Fibroblast of villous mesenchyme (primary cell): ENCODE measurements at regions not wholly inside any gene's neighbourhood (a gene's known extent, or its start where the extent isn't known, plus 50 kb on each side); places are given as distances from the start of the nearest gene placed in this dataset. TPM values are rescaled to one million over a fixed set of nuclear protein-coding genes. Genes with fewer than 3 reads are reported as not detected.
"Not testable (repeated sequence)": the region's sequence is repeated elsewhere in the genome, so short reads cannot be mapped to it uniquely, and the experiment has no call there.

Source experiments
- DNase-seq: peaks from one replicate; pipeline ENCODE4 v3.0.0-alpha.2; 2010; ENCODE audit warnings: low read depth
- H3K4me3 ChIP-seq: 2 replicates; pipeline ENCODE4 v1.5.1; 2011; ENCODE audit warnings: low read depth, mild to moderate bottlenecking, low read length
- small RNA-seq: library from RNA; depleted of rRNA; stranded (forward); fragments of <200 nt; gene quantifications from one replicate; pipeline ENCODE3, GENCODE V24; 2012
- TF ChIP-seq, protein P1 (sequence below): IDR thresholded peaks from 2 replicates; pipeline ENCODE4 v1.5.1; 2012; ENCODE audit warnings: low read depth, mild to moderate bottlenecking, low read length; ENCODE audit not compliant: insufficient read depth

DNA sequence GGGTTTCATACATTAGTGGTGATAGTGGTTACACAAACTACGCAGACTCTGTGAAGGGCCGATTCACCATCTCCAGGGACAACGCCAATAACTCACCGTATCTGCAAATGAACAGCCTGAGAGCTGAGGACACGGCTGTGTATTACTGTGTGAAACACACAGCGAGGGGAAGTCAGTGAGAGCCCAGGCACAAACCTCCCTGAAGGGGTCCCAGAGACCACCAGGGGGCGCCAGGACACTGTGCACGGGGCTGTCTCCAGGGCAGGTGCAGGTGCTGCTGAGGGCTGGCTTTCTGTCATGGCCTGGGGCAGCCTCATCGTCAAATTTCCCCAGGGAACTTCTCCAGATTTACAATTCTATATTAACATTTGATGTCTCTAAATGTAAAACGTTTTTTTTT is 184.6 kb upstream of the TP53TG3C start:
- TF ChIP-seq, protein P1, sequence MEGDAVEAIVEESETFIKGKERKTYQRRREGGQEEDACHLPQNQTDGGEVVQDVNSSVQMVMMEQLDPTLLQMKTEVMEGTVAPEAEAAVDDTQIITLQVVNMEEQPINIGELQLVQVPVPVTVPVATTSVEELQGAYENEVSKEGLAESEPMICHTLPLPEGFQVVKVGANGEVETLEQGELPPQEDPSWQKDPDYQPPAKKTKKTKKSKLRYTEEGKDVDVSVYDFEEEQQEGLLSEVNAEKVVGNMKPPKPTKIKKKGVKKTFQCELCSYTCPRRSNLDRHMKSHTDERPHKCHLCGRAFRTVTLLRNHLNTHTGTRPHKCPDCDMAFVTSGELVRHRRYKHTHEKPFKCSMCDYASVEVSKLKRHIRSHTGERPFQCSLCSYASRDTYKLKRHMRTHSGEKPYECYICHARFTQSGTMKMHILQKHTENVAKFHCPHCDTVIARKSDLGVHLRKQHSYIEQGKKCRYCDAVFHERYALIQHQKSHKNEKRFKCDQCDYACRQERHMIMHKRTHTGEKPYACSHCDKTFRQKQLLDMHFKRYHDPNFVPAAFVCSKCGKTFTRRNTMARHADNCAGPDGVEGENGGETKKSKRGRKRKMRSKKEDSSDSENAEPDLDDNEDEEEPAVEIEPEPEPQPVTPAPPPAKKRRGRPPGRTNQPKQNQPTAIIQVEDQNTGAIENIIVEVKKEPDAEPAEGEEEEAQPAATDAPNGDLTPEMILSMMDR, result peak; percentile 6
- H3K4me3 ChIP-seq, DNase-seq: not testable (repeated sequence)

DNA sequence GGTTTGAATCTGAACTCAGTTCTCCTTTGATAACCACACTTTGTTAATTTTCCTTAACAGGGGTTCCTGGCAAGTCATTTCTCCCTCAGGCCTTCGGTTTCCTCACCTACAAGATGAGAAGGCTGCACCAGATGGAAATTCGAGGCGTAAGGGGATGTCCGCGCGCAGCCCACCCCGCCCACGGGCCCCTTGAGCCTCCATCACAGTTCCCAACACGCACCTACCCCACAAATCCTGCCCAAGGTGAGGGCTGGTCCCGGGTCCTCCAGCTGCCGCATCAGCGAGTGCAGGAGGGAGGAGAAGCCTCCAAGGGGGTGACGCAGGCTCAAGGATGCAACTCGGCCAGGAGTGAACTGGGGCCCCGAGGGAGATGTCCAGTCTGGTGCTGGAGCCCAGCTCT is 166.9 kb upstream of the TP53TG3C start:
- not testable (repeated sequence) for H3K4me3 ChIP-seq, DNase-seq

DNA sequence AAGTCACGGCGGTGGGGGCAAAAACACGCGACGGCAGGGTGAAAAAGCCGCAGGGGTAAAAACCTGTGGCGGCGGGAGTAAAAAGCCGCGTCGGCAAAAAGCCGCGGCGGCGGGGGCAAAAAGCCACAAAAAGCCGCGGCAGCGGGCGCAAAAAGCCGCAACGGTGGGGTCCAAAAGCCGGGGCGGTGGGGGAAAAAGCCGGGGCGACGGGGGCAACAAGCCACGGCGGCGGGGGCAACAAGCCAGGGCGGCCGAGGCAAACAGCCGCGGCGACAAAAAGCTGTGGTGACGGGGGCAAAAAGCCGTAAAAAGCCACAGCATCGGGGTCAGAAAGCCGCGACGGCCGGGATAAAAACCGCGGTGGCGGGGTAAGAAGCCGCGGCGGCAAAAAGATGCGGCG is 166.1 kb upstream of the TP53TG3C start:
- not testable (repeated sequence) for DNase-seq, H3K4me3 ChIP-seq

DNA sequence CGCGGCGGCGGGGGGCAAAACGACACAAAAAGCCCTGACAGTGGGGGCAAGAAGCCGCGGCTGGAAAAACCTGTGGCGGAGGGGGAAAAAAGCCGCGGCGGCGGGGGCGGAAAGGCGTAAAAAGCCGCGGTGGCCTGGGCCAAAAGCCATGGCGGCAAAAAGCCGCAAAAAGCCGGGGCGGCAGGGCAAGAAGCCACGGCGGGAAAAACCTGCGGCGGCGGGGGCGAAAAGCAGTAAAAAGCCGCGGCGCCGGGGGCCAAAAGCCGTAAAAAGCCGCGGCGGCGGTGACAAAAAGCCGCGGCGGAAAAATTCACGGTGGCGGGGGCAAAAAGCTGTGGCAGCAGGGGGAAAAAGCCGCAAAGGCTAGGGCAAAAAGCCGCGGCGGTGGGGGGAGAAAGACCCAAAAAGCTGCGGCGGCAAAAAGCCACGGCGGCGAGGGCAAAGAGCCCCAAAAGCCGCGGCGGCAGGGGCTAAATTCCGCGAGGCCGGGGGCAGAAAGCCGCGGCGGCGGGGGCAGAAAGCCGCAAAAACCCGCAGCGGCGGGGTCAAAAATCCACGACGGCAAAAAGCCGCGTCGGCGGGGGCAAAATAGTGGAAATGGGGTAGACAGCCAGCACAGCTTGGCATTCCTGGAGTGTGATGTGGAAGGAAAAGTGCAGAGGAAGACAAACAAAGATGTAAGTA is 165.2 kb upstream of the TP53TG3C start:
- not testable (repeated sequence) for DNase-seq

DNA sequence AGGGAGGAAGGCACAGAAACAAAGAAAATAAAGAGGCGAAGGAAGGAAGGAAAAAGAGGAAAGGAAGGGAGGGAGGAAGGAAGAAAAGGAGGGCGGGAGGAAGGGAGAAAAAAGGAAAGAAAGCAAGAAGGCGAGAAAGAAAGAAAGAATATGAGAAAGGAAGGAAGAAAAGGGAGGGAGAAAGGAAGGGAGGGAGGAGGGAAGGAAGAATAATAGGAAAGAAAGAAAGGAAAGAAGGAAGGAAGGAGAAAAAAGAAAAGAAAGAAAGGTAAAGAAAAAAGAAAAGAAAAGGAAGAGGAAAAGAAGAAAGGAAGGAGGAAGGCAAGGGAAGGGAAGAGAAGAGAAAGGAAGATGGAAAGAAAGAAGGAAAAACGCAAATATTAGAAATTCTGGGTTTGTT is 145.2 kb upstream of the TP53TG3C start:
- H3K4me3 ChIP-seq, DNase-seq: not testable (repeated sequence)

More for the DNA sequence above, 165.2 kb upstream of the TP53TG3C start:
- peak overlapping the region; percentile 39 for H3K4me3 ChIP-seq

DNA sequence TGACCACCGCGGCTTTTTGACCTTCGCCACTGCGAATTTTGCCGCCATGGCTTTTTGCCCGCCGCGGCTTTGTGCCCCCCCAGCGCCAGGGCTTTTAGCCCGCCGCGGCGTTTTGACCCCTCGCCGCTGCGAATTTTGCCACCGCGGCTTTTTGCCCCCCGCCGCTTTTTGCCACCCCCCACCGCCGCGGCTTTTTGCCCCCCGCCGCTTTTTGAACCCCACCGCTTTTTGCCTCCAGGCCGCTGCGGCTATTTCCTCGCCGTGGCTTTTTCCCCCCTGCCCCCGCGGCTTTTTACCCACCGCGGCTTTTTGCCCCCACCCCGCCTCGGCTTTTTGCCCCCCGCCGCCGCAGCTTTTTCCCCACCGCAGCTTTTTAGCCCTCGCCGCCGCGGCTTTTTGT is 134.8 kb upstream of the TP53TG3C start:
- DNase-seq, result no peak
- TF ChIP-seq, protein P1, result no peak
- no peak overlapping the region for H3K4me3 ChIP-seq

DNA sequence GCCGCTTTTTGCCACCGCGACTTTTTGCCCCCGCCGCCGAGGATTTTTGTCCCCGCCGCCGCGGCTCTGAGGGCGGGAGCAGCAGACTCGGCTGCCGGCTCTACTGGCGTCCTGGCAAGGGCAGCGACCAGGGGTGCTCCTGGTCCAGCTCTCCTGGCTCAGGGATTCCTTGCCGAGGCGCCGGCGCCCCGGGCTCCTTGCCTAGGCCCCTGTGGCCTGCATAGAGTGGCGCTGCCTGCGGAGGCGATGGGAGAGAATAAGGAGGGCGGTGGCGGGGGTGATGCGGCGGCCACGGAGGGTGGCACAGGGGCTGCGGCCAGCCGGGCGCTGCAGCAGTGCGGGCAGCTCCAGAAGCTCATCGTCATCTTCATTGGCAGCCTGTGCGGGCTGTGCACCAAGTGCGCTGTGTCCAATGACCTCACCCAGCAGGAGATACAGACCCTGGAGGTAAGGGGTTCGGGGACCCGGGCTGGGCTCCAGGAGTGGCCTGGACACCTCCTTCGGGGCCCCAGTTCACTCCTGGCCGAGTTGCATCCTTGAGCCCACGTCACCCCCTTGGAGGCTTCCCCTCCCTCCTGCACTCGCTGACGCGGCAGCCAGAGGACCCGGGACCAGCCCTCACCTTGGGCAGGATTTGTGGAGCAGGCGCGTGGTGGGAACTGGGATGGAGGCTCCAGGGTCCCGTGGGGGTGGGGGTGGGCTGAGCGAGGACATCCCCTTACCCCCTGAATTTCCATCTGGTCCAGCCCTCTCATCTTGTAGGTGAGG is 134.2 kb upstream of the TP53TG3C start:
- not testable (repeated sequence) for DNase-seq

DNA sequence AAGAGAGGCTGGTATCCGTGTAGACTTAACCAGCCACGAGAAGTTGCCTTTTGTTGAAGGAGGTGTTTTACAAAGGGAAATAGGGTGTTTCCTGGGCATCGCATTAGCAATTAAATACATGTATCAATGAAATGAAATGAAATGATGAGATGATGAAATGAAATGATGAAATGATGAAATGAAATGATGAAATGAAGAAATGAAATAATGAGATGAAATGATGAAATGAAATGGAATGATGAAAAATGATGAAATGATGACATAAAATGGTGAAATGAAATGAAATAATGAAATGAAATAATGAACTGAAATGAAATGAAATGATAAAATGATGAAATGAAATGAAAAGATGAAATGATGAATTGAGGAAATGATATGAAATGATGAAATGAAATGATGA is 131.3 kb upstream of the TP53TG3C start:
- not testable (repeated sequence) for H3K4me3 ChIP-seq, DNase-seq

More for the DNA sequence above, 134.2 kb upstream of the TP53TG3C start:
- not testable (repeated sequence) for H3K4me3 ChIP-seq

DNA sequence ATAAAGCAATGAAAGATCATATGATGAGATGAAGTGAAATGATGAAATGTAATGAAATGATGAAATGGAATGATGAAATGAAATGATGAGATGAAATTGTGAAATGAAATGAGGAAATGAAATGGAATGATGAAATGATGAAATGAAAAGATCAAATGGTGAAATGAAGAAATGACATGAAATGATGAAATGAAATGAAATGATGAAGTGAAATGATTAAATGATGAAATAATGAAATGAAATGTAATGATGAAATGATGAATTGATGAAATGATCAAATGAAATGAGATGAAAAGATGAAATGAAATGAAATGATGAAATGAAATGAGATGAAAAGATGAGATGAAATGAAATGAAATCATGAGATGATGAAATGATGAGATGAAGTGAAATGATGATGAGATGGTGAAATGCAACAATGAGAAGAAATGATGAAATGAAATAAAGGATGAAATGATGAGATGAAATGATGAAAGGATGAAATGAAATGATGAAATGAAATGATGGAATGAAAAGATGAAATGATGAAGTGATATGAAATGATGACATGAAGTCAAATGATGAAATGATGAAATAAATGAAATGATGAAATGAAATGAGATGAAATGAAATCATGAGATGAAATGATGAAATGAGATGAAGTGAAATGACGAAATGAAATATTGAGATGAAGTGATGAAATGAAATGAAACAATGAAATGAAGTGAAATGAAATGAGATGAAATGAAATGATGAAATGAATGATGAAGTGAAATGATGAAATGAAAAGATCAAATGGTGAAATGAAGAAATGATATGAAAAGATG is 130.5 kb upstream of the TP53TG3C start:
- not testable (repeated sequence) for H3K4me3 ChIP-seq, DNase-seq

DNA sequence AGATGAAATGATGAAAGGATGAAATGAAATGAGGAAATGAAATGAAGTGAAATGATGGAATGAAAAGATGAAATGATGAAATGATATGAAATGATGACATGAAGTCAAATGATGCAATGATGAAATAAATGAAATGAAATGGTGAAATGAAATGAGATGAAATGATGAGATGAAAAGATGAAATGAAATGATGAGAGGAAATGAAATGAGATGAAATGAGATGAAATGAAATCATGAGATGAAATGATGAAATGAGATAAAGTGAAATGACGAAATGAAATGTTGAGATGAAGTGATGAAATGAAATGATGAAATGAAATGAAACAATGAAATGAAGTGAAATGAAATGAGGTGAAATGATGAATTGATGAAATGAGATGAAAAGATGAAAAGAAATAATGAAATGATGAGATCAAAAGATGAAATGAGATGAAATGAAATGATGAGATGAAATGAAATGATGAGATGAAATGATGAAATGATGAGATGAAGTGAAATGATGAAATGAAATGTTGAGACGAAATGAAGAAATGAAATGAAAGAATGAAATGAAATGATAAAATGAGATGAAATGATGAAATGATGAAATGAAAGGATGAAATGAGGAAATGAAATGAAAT is 129.5 kb upstream of the TP53TG3C start:
- not testable (repeated sequence) for DNase-seq, H3K4me3 ChIP-seq

Small RNAs in the stretch of these regions (small RNA-seq; reads per million reads assigned to genes)
- not detected for gene AC145350.3
